ENCODE measurements at regions not wholly inside any gene's neighbourhood (a gene's known extent, or its start where the extent isn't known, plus 50 kb on each side); places are given as distances from the start of the nearest gene placed in this dataset.

- Histone ChIP-seq H3K27ac (ENCODE audit: low read length) (no peak overlapping the region), H3K36me3 (ENCODE audit: control insufficient read depth, insufficient read depth, low read length) (no peaks in the 10 kb centered on the region), H3K4me1 (ENCODE audit: control insufficient read depth, insufficient read depth, low read length) (no peaks in the 10 kb centered on the region), H3K9me3 (ENCODE audit: control insufficient read depth, low read depth, low read length) (no peaks in the 10 kb centered on the region), H3K27me3 (ENCODE audit: control insufficient read depth, insufficient read depth, low read length) (no peaks in the 10 kb centered on the region), H3K4me3 (ENCODE audit: low read length) (no peak overlapping the region)
- no peak for DNase-seq
- 90% methylated on average over 2 of the region's 4 CpGs for WGBS (ENCODE audit: insufficient coverage, low lambda C conversion rate)
Measured at GRCh38 chr14:53814392-53814791, 142.2 kb downstream of the BMP4 start.

GRCh38 chr14:53810221-53810620 lies 146.4 kb downstream of the BMP4 start:
- 80% methylated on average over 2 of the region's 7 CpGs for WGBS (ENCODE audit: insufficient coverage, low lambda C conversion rate)
- Histone ChIP-seq H3K9me3 (ENCODE audit: control insufficient read depth, low read depth, low read length) (no peaks in the 10 kb centered on the region), H3K36me3 (ENCODE audit: control insufficient read depth, insufficient read depth, low read length) (no peaks in the 10 kb centered on the region), H3K27me3 (ENCODE audit: control insufficient read depth, insufficient read depth, low read length) (no peaks in the 10 kb centered on the region), H3K4me1 (ENCODE audit: control insufficient read depth, insufficient read depth, low read length) (no peaks in the 10 kb centered on the region), H3K4me3 (ENCODE audit: low read length) (no peak overlapping the region), H3K27ac (ENCODE audit: low read length) (no peak overlapping the region)
- DNase-seq, result no peak

- Histone ChIP-seq H3K4me1 (ENCODE audit: control insufficient read depth, insufficient read depth, low read length) (no peaks in the 10 kb centered on the region), H3K27me3 (ENCODE audit: control insufficient read depth, insufficient read depth, low read length) (no peaks in the 10 kb centered on the region), H3K4me3 (ENCODE audit: low read length) (no peak overlapping the region), H3K27ac (ENCODE audit: low read length) (no peak overlapping the region), H3K36me3 (ENCODE audit: control insufficient read depth, insufficient read depth, low read length) (no peaks in the 10 kb centered on the region), H3K9me3 (ENCODE audit: control insufficient read depth, low read depth, low read length) (no peaks in the 10 kb centered on the region)
- DNase-seq, result no peak
Measured at GRCh38 chr14:53808042-53808441, 148.6 kb downstream of the BMP4 start.

DNA sequence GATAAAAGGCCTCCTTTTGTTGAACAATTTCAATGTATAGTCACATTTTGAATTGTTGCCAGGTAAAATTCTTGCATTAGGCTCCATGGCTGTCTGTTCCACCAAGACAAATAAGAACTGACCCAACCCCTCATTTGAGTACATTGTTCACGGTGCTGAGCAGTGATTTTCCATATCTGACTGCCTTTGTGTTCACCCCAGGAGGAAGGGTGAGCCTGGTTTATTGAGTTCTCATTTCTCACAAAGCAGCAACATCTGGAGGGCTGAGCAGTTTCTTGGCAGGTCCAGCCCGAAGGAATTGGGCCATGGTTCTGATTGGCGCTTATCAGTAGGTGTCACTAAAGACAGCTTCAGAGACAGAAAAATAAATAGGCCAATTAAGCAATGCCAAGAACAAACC lies 149.1 kb downstream of the BMP4 start:
- no peak for DNase-seq
- Histone ChIP-seq H3K9me3 (ENCODE audit: control insufficient read depth, low read depth, low read length) (no peaks in the 10 kb centered on the region), H3K27ac (ENCODE audit: low read length) (no peak overlapping the region), H3K27me3 (ENCODE audit: control insufficient read depth, insufficient read depth, low read length) (no peaks in the 10 kb centered on the region), H3K36me3 (ENCODE audit: control insufficient read depth, insufficient read depth, low read length) (no peaks in the 10 kb centered on the region), H3K4me1 (ENCODE audit: control insufficient read depth, insufficient read depth, low read length) (no peaks in the 10 kb centered on the region), H3K4me3 (ENCODE audit: low read length) (no peak overlapping the region)
- WGBS (ENCODE audit: insufficient coverage, low lambda C conversion rate), result no CpG with 5 or more reads among the region's 3 CpGs

GRCh38 chr14:53807108-53807507 lies 149.5 kb downstream of the BMP4 start:
- Histone ChIP-seq H3K4me1 (ENCODE audit: control insufficient read depth, insufficient read depth, low read length) (no peaks in the 10 kb centered on the region), H3K4me3 (ENCODE audit: low read length) (no peak overlapping the region), H3K36me3 (ENCODE audit: control insufficient read depth, insufficient read depth, low read length) (no peaks in the 10 kb centered on the region), H3K27ac (ENCODE audit: low read length) (no peak overlapping the region), H3K27me3 (ENCODE audit: control insufficient read depth, insufficient read depth, low read length) (no peaks in the 10 kb centered on the region), H3K9me3 (ENCODE audit: control insufficient read depth, low read depth, low read length) (no peaks in the 10 kb centered on the region)
- WGBS (ENCODE audit: insufficient coverage, low lambda C conversion rate), result no CpG with 5 or more reads among the region's 2 CpGs
- no peak for DNase-seq

DNA sequence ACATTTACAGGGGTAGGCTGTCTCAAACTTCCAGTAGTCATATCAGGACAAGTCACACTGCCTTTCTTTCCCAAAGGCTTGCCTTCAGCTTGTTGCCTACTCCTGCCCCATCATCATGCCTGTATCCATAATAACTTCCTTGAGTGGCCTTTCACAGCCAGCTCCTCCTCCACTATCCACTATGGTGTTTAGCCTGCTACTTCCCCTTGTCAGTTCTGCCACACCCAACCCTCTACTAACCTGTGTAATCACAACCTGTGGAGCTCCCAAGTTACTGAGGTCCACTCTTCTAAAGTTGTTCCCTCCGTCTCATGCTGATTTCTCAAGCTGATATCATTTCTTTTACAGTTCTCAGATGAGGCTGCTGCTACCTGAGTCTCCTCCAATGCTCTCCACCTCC lies 159.9 kb downstream of the BMP4 start:
- H3K36me3 ChIP-seq (ENCODE audit: control insufficient read depth, insufficient read depth, low read length), result no peaks in the 10 kb centered on the region
- no peak overlapping the region for H3K27ac ChIP-seq (ENCODE audit: low read length)
- H3K4me1 ChIP-seq (ENCODE audit: control insufficient read depth, insufficient read depth, low read length), result no peaks in the 10 kb centered on the region
- no peaks in the 10 kb centered on the region for H3K27me3 ChIP-seq (ENCODE audit: control insufficient read depth, insufficient read depth, low read length)
- DNase-seq, result no peak
- no peak overlapping the region for H3K4me3 ChIP-seq (ENCODE audit: low read length)
- 17% methylated on average over 1 of the region's 1 CpG for WGBS (ENCODE audit: insufficient coverage, low lambda C conversion rate)
- no peaks in the 10 kb centered on the region for H3K9me3 ChIP-seq (ENCODE audit: control insufficient read depth, low read depth, low read length)

GRCh38 chr14:53793790-53794505 lies 162.7 kb downstream of the BMP4 start:
- Histone ChIP-seq H3K27me3 (ENCODE audit: control insufficient read depth, insufficient read depth, low read length) (no peaks in the 10 kb centered on the region), H3K4me1 (ENCODE audit: control insufficient read depth, insufficient read depth, low read length) (no peaks in the 10 kb centered on the region), H3K4me3 (ENCODE audit: low read length) (no peak overlapping the region), H3K9me3 (ENCODE audit: control insufficient read depth, low read depth, low read length) (no peaks in the 10 kb centered on the region), H3K27ac (ENCODE audit: low read length) (no peak overlapping the region), H3K36me3 (ENCODE audit: control insufficient read depth, insufficient read depth, low read length) (no peaks in the 10 kb centered on the region)
- no CpG with 5 or more reads among the region's 2 CpGs for WGBS (ENCODE audit: insufficient coverage, low lambda C conversion rate)
- DNase-seq, result no peak

DNA sequence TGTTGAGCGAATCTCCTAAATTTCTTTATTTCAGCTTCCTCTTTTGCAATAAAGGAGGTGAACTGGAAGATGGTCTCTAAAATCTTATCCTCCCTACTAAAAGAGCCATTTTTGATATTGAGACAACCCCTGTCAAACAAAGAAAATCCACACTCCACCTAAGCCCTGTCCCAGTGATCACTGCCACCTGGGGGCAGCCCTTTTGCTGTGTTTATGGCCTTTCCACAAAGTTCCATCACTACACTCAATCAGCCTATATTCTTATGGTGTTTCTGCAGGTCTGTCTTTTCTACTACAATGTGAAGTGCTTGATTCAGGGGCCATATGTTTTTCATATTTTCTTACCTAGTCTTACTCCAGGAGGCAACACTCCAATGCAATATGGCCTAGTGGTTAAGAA lies 163.7 kb downstream of the BMP4 start:
- no CpG with 5 or more reads among the region's 1 CpG for WGBS (ENCODE audit: insufficient coverage, low lambda C conversion rate)
- no peak overlapping the region for H3K27ac ChIP-seq (ENCODE audit: low read length)
- no peaks in the 10 kb centered on the region for H3K9me3 ChIP-seq (ENCODE audit: control insufficient read depth, low read depth, low read length)
- no peaks in the 10 kb centered on the region for H3K36me3 ChIP-seq (ENCODE audit: control insufficient read depth, insufficient read depth, low read length)
- DNase-seq, result no peak
- H3K27me3 ChIP-seq (ENCODE audit: control insufficient read depth, insufficient read depth, low read length), result no peaks in the 10 kb centered on the region
- H3K4me1 ChIP-seq (ENCODE audit: control insufficient read depth, insufficient read depth, low read length), result no peaks in the 10 kb centered on the region
- no peak overlapping the region for H3K4me3 ChIP-seq (ENCODE audit: low read length)

DNA sequence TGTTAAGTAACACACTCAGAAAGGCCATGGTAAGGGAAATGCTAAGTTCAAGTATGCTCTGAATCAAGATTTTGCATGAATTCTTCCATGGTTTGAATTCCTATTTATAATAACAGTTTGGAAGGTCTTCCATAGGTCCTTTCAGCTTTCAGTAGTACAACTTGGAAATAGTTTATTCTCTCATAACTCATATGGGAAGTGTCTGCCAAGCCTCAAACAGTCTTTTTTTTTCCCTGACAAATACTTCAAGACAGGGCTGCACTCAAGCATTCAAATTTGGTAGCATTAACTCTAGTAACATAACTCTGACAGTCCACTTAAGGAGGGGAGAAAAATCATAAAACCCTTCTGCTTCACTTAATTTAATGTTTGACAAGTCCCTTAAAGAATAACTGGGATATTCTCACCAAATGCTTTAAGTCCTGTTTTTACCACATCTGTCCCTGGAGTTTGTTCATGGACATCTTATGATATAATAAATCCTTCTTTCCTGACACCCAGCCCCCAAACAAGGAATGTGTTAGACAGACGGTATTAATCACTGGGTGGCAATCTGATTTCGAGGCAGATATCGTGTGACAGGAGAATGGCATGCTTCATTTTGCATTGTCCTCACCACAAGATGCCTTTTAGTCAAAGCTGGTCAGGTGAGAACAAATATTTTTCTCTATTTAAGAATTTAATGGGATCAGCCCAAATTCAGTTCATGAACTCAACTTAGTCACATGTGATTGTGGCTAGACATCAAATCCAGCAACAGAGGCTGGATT lies 165.7 kb downstream of the BMP4 start:
- H3K27ac ChIP-seq (ENCODE audit: low read length), result no peak overlapping the region
- H3K4me3 ChIP-seq (ENCODE audit: low read length), result no peak overlapping the region
- DNase-seq, result no peak
- H3K27me3 ChIP-seq (ENCODE audit: control insufficient read depth, insufficient read depth, low read length), result no peaks in the 10 kb centered on the region
- H3K36me3 ChIP-seq (ENCODE audit: control insufficient read depth, insufficient read depth, low read length), result no peaks in the 10 kb centered on the region
- H3K4me1 ChIP-seq (ENCODE audit: control insufficient read depth, insufficient read depth, low read length), result no peaks in the 10 kb centered on the region
- H3K9me3 ChIP-seq (ENCODE audit: control insufficient read depth, low read depth, low read length), result no peaks in the 10 kb centered on the region
- WGBS (ENCODE audit: insufficient coverage, low lambda C conversion rate), result no CpG with 5 or more reads among the region's 3 CpGs

- H3K27ac ChIP-seq (ENCODE audit: low read length), result no peak overlapping the region
- no peak for DNase-seq
- H3K27me3 ChIP-seq (ENCODE audit: control insufficient read depth, insufficient read depth, low read length), result no peaks in the 10 kb centered on the region
- no peaks in the 10 kb centered on the region for H3K4me1 ChIP-seq (ENCODE audit: control insufficient read depth, insufficient read depth, low read length)
- no peak overlapping the region for H3K4me3 ChIP-seq (ENCODE audit: low read length)
- WGBS (ENCODE audit: insufficient coverage, low lambda C conversion rate), result no CpG with 5 or more reads among the region's 5 CpGs
- H3K9me3 ChIP-seq (ENCODE audit: control insufficient read depth, low read depth, low read length), result peaks cover 4% of the 10 kb centered on the region
- no peaks in the 10 kb centered on the region for H3K36me3 ChIP-seq (ENCODE audit: control insufficient read depth, insufficient read depth, low read length)
Measured at GRCh38 chr14:53788566-53788965, 168.1 kb downstream of the BMP4 start.

DNA sequence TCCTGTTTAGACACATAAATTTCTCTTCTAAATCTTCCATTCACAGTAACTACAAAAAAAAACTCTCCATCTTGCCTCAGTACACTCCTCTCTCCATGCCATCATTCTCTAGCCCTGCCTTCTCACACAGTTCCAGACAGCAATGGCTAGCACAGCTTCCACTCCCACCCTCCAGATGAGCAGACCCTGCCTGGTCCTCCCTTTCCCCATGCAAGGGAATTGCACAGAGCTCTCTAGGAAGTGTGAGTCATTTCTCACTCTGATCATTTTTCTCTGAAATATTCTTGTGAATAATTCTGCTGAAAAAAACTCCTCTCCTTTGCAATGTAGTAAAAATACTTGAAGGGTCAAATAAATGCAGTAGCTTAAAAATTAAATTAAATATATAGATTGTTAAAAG lies 170.6 kb downstream of the BMP4 start:
- Histone ChIP-seq H3K27ac (ENCODE audit: low read length) (no peak overlapping the region), H3K36me3 (ENCODE audit: control insufficient read depth, insufficient read depth, low read length) (no peaks in the 10 kb centered on the region), H3K9me3 (ENCODE audit: control insufficient read depth, low read depth, low read length) (peaks cover 4% of the 10 kb centered on the region), H3K27me3 (ENCODE audit: control insufficient read depth, insufficient read depth, low read length) (no peaks in the 10 kb centered on the region), H3K4me1 (ENCODE audit: control insufficient read depth, insufficient read depth, low read length) (no peaks in the 10 kb centered on the region), H3K4me3 (ENCODE audit: low read length) (no peak overlapping the region)
- no peak for DNase-seq
